HG02981 (cell line): ENCODE measurements at regions not wholly inside any gene's neighbourhood (a gene's known extent, or its start where the extent isn't known, plus 50 kb on each side); places are given as distances from the start of the nearest gene placed in this dataset.

Source experiments
- ATAC-seq: cut with Tn5 transposase; IDR thresholded peaks from one replicate; pipeline ENCODE4 v1.9.1; 2021; ENCODE audit warnings: mild to moderate bottlenecking, moderate library complexity; ENCODE audit not compliant: unreplicated experiment

DNA sequence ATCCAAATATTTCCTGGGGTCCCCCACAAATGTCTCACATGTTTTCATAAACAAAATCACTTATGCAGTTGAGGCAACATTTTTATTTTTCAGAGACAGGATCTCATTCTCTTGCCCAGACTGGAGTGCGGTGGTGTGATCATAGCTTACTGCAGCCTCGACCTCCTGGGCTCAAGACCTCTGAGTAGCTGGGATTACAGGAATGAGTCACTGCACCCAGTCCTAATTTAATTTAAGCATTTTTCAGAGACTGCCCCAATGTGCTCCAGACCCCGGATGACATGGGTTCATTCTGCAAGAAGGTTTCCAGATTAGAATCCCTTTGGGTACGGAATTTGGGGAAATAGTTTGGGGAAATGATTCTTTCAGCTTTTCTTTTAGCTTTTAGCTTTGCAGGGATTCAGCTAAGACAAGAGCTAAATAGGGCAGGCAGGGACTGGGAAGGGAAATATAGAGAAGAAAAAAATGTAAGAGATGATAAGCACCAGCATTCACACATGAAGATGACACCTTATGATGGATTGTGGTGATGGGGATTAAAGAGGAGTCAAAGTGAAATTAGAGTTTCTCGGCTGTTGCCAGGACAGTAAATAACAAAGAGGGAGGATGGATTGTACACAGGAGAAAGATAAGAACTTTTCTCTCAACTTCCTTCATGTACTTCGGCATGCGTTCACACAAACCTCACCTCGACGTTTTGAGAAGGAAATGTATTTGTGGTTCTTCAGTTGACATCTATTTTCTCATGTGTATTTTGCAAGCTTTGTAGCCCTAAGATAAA lies 169.4 kb upstream of the TAB2 start:
- no peak for ATAC-seq

DNA sequence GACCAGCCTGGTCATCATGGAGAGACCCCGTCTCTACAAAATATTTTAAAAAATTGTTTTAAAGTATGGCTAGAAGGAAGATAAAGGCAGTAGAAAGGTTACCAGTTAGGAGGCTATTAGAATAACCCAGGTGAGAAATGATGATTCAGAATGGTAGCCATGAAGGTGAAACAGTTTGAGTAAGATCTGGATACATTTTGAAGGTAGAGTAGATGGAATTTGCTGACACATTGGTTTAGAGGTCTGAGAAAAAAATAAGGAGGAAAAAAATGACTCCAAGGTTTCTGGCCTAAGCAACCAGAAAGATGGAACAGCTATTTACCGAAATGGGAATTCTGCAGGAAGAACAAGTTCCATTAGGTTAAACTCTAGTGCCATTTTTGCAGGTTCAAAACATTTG lies 167.9 kb upstream of the TAB2 start:
- no peak for ATAC-seq

DNA sequence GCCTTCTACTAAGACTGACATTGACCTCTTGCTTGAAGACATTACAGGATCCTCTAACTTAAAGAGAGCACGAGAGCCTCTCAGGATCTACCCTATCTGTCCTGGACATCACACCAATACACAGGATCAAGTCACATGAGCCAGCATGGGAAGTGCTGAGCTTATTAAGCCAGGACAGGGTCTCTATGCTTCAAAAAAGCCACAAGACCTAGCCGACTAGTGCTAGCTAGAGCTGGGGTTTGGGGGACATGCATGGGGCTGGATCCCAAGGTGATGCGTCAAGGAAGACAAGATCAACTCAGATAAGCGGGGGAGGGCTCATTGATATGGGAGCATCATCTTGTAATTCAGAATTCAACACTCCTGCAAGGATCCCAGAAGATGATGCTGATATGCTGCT lies 167.2 kb upstream of the TAB2 start:
- ATAC-seq: no peak

DNA sequence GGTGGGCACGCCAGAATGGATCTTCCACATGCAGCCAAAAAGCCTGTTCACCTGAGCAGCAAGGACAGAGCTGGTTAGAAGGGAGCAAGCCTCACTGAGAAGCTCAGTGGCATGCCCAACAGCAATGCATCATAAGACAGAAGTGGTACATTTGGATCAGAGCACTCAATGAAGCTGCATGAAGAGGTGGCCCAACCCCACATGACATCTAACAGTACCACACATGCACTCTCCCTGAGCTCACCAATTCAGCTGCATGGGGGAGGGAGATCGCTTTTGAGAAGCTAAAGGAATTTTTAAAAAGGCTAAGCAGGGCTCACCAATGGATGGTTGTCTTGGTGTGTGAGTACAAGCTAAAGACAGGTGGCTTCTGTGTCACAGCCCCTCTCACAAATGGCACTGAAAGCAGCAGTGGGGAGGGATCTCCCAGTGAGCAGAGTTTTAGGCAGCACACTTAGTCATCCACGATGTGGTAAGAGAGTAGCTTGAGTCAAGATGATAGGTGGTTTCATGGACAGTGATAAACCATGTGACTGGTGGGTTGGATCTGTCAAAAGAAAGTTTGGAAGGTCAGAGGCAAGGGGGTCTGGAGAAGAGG lies 166.6 kb upstream of the TAB2 start:
- no peak for ATAC-seq

- no peak for ATAC-seq
These were observed 165.0 kb upstream of the TAB2 start for GRCh38 chr6:149152521-149152920.

GRCh38 chr6:149153100-149153499 lies 164.4 kb upstream of the TAB2 start:
- no peak for ATAC-seq

- no peak for ATAC-seq
These were observed 163.8 kb upstream of the TAB2 start for GRCh38 chr6:149153693-149154092.

DNA sequence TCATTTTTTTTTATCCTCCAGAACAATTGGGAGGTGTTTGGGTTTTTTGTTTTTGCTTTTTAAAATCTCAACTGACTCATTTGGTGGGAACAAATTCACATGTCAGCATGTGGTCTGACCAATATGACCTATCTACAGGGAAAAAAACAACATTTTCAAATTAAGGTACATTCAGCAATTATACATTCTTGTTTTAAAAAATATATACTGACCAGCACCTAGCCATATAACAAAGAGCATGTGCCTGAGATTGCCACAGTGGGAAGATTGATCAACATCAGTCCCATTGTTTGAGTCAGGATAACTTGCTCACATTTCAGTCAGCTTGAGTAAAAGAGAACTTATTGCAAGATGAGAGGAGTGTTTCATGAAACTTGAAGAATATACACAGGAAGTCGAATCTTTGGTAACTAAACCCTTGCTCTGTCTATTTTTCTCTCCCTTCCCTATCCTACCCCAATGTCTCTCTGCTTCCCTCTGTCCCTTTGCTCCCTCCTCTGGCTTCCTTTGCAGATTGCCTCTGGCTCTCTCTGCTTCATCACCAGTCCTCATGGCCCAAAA lies 163.2 kb upstream of the TAB2 start:
- ATAC-seq: no peak

- ATAC-seq: no peak
These were observed 160.4 kb upstream of the TAB2 start for GRCh38 chr6:149157126-149157525.

DNA sequence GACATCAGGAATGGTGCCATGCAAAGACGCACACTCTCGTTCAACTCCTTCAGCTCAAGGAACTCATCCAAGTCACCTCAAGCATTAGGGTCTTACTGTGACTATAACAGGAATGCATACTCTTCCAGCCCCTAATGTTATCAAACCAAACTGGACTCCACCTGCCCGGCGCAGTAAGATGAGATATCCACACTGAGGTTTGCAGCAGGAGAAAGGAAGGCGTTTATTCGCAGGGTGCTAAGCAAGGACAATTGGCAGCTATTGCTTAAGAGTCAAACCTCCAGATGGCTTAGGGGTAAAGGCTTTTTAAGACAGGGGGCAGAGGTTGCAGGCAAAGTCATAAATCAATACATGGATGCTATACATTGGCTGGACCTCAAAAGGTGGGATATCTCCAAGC lies 159.4 kb upstream of the TAB2 start:
- no peak for ATAC-seq

DNA sequence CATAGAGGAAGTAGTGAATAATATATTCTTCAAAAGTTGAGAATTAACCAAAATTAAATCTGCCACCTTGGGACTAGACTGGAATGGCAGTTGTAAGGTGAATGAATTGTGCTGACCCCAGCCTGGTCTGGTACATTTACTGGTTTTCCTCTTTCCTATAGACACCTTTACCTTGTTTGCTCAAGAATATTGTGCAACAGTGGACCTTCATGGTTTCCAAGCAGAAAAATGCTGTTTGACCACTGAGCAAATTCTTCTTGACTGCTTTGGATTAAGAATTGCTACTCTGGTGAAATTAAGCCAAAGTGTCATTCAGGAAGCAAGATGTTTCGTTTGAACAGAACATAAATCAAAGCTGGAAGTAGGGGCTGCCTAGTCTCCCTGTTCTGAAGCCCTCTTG lies 156.6 kb upstream of the TAB2 start:
- no peak for ATAC-seq

DNA sequence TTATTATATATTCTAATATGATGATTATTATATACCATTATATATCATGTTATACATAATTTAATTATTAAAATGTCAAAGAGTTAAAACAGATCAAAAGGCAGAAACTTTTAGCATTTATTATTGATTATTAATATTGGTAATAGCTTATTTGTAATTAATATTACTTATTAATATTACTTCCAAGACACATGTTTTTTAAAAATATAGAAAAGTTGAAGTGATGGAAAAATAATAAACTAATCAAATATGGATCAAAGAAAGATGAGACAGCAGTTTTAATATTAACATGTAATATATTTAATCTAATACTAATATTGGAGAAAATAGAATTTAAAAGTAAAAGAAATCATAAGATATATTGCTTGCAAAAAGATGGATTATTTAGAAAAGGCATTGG lies 154.6 kb upstream of the TAB2 start:
- ATAC-seq: no peak

DNA sequence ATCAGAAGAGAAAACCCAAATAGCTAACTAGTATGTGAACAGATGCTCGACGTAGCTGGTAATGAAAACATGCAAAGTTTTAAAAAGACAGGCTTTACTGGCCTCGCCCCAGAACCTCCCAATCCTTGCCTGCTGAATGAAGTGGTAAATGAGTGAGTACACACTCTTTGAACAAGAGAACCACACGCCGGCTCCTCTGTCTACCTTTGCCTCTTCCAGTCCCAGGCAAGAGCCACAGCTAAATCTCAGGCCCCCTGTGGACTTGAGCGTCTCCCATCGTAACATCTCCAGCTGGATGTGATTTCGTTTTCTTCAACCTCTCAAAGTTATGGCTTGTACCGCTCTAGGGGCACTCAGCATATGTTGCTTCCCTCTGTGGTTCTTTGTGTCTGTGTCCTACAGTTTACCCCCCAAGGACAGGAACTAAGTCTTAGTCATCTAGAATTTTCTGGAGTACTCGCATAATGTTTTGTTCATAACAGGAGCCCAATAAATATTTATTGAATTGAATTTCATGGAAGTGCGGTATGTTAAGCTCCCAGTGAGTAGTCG lies 153.2 kb upstream of the TAB2 start:
- no peak for ATAC-seq

GRCh38 chr6:149166336-149166735 lies 151.2 kb upstream of the TAB2 start:
- ATAC-seq: no peak

GRCh38 chr6:149166747-149167146 lies 150.8 kb upstream of the TAB2 start:
- ATAC-seq: no peak

DNA sequence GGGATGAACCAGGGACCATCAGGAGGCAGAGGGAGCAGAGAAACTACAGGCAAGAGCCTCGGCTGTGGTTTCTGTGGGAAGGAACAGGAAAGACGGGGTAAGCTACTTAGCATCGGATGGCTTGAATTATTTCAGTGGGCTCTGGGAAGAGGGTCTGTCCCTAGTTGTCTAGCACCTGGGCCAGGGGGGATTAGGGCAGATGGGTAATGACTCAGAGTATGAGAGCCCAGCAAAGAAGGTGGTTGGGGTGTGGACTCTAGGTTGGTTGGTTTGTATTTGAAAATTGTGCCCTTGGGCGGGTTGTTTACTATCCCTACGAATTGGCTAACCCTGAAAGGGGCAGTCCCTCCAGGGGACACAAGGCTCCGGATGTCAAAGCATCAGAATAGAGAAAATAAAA lies 148.5 kb upstream of the TAB2 start:
- ATAC-seq: no peak

GRCh38 chr6:149169761-149170511 lies 147.6 kb upstream of the TAB2 start:
- no peak for ATAC-seq

DNA sequence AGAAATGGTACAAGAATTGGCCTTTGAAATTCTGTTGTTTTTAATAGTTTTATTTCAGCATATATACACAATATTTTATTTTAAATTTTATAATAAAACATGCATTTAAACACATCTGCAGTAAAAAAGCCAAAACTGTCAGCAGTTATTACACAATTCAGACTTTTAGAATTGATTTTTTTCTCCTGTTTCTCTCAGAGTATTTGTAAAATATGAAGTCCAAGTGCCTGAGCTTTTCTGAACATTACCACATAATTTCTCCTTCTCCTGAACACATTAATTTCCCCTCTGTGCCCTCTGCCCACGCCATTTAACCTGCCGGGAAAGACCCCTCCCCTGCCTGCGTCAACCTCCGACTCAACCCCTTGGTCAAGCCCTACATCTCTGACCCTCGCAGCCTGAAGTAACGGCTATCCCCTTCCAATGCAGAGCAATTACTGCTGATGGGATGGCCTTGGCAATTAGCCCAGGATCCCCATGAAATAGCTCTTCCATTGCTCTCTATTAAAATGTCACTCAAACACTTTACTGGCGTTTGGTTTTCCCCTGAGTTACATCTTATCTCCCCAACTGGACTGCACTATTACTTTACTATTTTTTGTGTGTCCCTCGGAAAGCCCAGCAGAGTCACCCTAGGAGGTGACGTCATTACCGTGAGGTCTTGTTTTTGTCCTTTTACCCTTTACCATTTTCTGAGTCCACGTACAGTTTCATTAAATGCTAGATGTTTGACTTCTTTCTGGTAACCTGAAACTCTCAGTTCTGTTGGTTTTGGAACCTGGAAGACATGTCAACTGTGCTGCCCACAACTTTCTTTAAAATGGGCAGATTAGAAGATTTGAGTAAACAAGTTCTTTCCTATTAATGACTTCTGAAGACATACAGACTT lies 146.7 kb upstream of the TAB2 start:
- no peak for ATAC-seq

GRCh38 chr6:149173222-149173621 lies 144.3 kb upstream of the TAB2 start:
- ATAC-seq: no peak

DNA sequence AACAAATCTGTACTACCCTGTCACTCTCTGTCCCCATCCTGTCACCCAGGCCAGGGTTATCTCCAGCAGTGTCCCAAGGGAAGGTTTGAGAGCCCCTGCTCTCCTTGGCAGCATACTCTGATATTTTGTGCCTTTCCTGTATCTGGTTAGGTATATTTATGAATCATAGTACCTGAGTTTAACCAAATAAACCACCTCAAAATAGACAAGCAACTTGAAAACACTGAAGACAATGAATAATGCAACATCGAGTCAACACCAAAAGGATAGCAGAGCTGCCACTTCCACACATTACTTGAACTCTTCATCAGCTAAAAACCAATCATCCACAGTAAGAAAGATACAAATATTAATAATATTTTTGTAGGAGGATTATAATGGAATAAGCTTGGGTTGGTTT lies 142.6 kb upstream of the TAB2 start:
- no peak for ATAC-seq
